ENCODE measurements at regions not wholly inside any gene's neighbourhood (a gene's known extent, or its start where the extent isn't known, plus 50 kb on each side); places are given as distances from the start of the nearest gene placed in this dataset.

- no peak for DNase-seq
Observed at GRCh38 chr6:165869526-165869925, 206.5 kb upstream of the PDE10A start.

GRCh38 chr6:165864925-165865324 lies 201.9 kb upstream of the PDE10A start:
- DNase-seq = no peak

- no peak for DNase-seq
Observed at GRCh38 chr6:165864218-165864617, 201.2 kb upstream of the PDE10A start.

- DNase-seq = no peak
Observed at GRCh38 chr6:165863801-165864200, 200.8 kb upstream of the PDE10A start.

- no peak for DNase-seq
Observed at GRCh38 chr6:165862813-165863212, 199.8 kb upstream of the PDE10A start.

GRCh38 chr6:165861226-165861625 lies 198.2 kb upstream of the PDE10A start:
- no peak for DNase-seq

- peak; percentile 43 for DNase-seq
Observed at GRCh38 chr6:165858586-165858985, 195.5 kb upstream of the PDE10A start.

GRCh38 chr6:165855856-165856255 lies 192.8 kb upstream of the PDE10A start:
- no peak for DNase-seq

GRCh38 chr6:165854863-165855593 lies 192.0 kb upstream of the PDE10A start:
- DNase-seq = no peak

- no peak for DNase-seq
Observed at GRCh38 chr6:165854061-165854862, 191.2 kb upstream of the PDE10A start.

GRCh38 chr6:165852676-165853075 lies 189.6 kb upstream of the PDE10A start:
- no peak for DNase-seq

- peak; percentile 65 for DNase-seq
Observed at GRCh38 chr6:165850434-165851019, 187.5 kb upstream of the PDE10A start.

- peak; percentile 21 for DNase-seq
Observed at GRCh38 chr6:165849534-165850430, 186.7 kb upstream of the PDE10A start.

- peak; percentile 27 for DNase-seq
Observed at GRCh38 chr6:165848086-165848426, 185.0 kb upstream of the PDE10A start.

GRCh38 chr6:165847407-165848085 lies 184.5 kb upstream of the PDE10A start:
- DNase-seq = peak; percentile 67

- DNase-seq = peak; percentile 47
Observed at GRCh38 chr6:165846123-165846966, 183.3 kb upstream of the PDE10A start.

GRCh38 chr6:165845493-165845892 lies 182.5 kb upstream of the PDE10A start:
- DNase-seq = no peak

GRCh38 chr6:165844801-165845364 lies 181.8 kb upstream of the PDE10A start:
- no peak for DNase-seq

- no peak for DNase-seq
Observed at GRCh38 chr6:165844232-165844631, 181.2 kb upstream of the PDE10A start.

- DNase-seq = no peak
Observed at GRCh38 chr6:165843568-165844113, 180.6 kb upstream of the PDE10A start.

GRCh38 chr6:165843121-165843520 lies 180.1 kb upstream of the PDE10A start:
- DNase-seq = no peak

Data from DMS53 (cell line).